ENCODE measurements at regions not wholly inside any gene's neighbourhood (a gene's known extent, or its start where the extent isn't known, plus 50 kb on each side); places are given as distances from the start of the nearest gene placed in this dataset.

- no peak for TF ChIP-seq CTCF (IDR thresholded peaks at IDR 0.05)
- no peak for TF ChIP-seq POLR2A (IDR thresholded peaks at IDR 0.05)
These were observed 75.9 kb upstream of the TTC34 start for GRCh38 chr1:2877391-2877790.
